Suprapubic skin (tissue), 3 donors: ENCODE measurements at regions not wholly inside any gene's neighbourhood (a gene's known extent, or its start where the extent isn't known, plus 50 kb on each side); places are given as distances from the start of the nearest gene placed in this dataset.

Experiments
- POLR2A ChIP-seq, 2 donors: fragments of 450-650 bp; IDR thresholded peaks; one replicate each; pipeline ENCODE4 v1.6.1; 2017; ENCODE audit warnings: antibody characterized with exemption in 2 of 2, mild to moderate bottlenecking in 2 of 2, moderate library complexity in 2 of 2
- TF ChIP-seq, protein P1 (sequence below), 2 donors: fragments of 200-600 bp in 1 of 2; fragments of 450-650 bp in 1 of 2; sonication (generic) in 1 of 2; IDR thresholded peaks; one replicate each; pipeline ENCODE4 v1.5.1; 2016 to 2019; ENCODE audit warnings: antibody characterized with exemption in 2 of 2, mild to moderate bottlenecking in 1 of 2, moderate library complexity in 1 of 2

- TF ChIP-seq POLR2A (IDR thresholded peaks at IDR 0.05) = no peak
- TF ChIP-seq, protein P1, sequence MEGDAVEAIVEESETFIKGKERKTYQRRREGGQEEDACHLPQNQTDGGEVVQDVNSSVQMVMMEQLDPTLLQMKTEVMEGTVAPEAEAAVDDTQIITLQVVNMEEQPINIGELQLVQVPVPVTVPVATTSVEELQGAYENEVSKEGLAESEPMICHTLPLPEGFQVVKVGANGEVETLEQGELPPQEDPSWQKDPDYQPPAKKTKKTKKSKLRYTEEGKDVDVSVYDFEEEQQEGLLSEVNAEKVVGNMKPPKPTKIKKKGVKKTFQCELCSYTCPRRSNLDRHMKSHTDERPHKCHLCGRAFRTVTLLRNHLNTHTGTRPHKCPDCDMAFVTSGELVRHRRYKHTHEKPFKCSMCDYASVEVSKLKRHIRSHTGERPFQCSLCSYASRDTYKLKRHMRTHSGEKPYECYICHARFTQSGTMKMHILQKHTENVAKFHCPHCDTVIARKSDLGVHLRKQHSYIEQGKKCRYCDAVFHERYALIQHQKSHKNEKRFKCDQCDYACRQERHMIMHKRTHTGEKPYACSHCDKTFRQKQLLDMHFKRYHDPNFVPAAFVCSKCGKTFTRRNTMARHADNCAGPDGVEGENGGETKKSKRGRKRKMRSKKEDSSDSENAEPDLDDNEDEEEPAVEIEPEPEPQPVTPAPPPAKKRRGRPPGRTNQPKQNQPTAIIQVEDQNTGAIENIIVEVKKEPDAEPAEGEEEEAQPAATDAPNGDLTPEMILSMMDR (IDR thresholded peaks at IDR 0.05) = no peak
These were observed 134.8 kb downstream of the ADCYAP1 start for GRCh38 chr18:1039421-1039820.
